IPS-18c (cell line): ENCODE measurements at regions not wholly inside any gene's neighbourhood (a gene's known extent, or its start where the extent isn't known, plus 50 kb on each side); places are given as distances from the start of the nearest gene placed in this dataset.
"Not testable (repeated sequence)": the region's sequence is repeated elsewhere in the genome, so short reads cannot be mapped to it uniquely, and the experiment has no call there.

Experiments used
- H3K4me3 ChIP-seq: 2 replicates; pipeline ENCODE4 v1.7.0; 2013; ENCODE audit warnings: low read depth, mild to moderate bottlenecking, low read length, moderate library complexity; ENCODE audit not compliant: insufficient read depth
- H3K9me3 ChIP-seq: one replicate; pipeline ENCODE4 v1.6.1; 2013; ENCODE audit warnings: mild to moderate bottlenecking, low read length, moderate library complexity; ENCODE audit not compliant: control insufficient read depth, insufficient read depth

- Histone ChIP-seq H3K4me3 (no peak overlapping the region), H3K9me3 (no peaks in the 10 kb centered on the region)
These were observed 857.8 kb downstream of the SLC6A15 start for GRCh38 chr12:84054811-84055210.

- Histone ChIP-seq H3K9me3 (no peaks in the 10 kb centered on the region), H3K4me3 (no peak overlapping the region)
These were observed 864.7 kb downstream of the SLC6A15 start for GRCh38 chr12:84047881-84048280.

- H3K4me3 ChIP-seq = no peak overlapping the region
- peaks cover 2% of the 10 kb centered on the region for H3K9me3 ChIP-seq
These were observed 865.7 kb downstream of the SLC6A15 start for GRCh38 chr12:84046859-84047258.

GRCh38 chr12:84043355-84043754 is 869.2 kb downstream of the SLC6A15 start:
- peaks cover 2% of the 10 kb centered on the region for H3K9me3 ChIP-seq
- no peak overlapping the region for H3K4me3 ChIP-seq

- H3K9me3 ChIP-seq = peaks cover 2% of the 10 kb centered on the region
- no peak overlapping the region for H3K4me3 ChIP-seq
These were observed 874.4 kb downstream of the SLC6A15 start for GRCh38 chr12:84038242-84038641.

- H3K9me3 ChIP-seq = peaks cover 4% of the 10 kb centered on the region
- H3K4me3 ChIP-seq = no peak overlapping the region
These were observed 875.7 kb downstream of the SLC6A15 start for GRCh38 chr12:84036912-84037311.

GRCh38 chr12:84035766-84036165 is 876.8 kb downstream of the SLC6A15 start:
- Histone ChIP-seq H3K9me3 (peaks cover 4% of the 10 kb centered on the region), H3K4me3 (no peak overlapping the region)

GRCh38 chr12:84034871-84035270 is 877.7 kb downstream of the SLC6A15 start:
- no peak overlapping the region for H3K4me3 ChIP-seq
- H3K9me3 ChIP-seq = peaks cover 4% of the 10 kb centered on the region

GRCh38 chr12:84033162-84033561 is 879.4 kb downstream of the SLC6A15 start:
- H3K4me3 ChIP-seq = no peak overlapping the region
- peaks cover 4% of the 10 kb centered on the region for H3K9me3 ChIP-seq

GRCh38 chr12:84018556-84019179 is 893.9 kb downstream of the SLC6A15 start:
- H3K4me3 ChIP-seq, H3K9me3 ChIP-seq: not testable (repeated sequence)

- no peaks in the 10 kb centered on the region for H3K9me3 ChIP-seq
These were observed 895.6 kb downstream of the SLC6A15 start for GRCh38 chr12:84016956-84017355.

GRCh38 chr12:83997423-83997822 is 915.2 kb downstream of the SLC6A15 start:
- H3K9me3 ChIP-seq = no peaks in the 10 kb centered on the region
- no peak overlapping the region for H3K4me3 ChIP-seq

More at GRCh38 chr12:84016956-84017355, 895.6 kb downstream of the SLC6A15 start:
- no peak overlapping the region for H3K4me3 ChIP-seq

GRCh38 chr12:83996671-83997070 is 915.9 kb downstream of the SLC6A15 start:
- H3K4me3 ChIP-seq = no peak overlapping the region
- H3K9me3 ChIP-seq = no peaks in the 10 kb centered on the region

GRCh38 chr12:83985084-83985483 is 927.5 kb downstream of the SLC6A15 start:
- Histone ChIP-seq H3K4me3 (no peak overlapping the region), H3K9me3 (no peaks in the 10 kb centered on the region)

- H3K4me3 ChIP-seq = no peak overlapping the region
- no peaks in the 10 kb centered on the region for H3K9me3 ChIP-seq
These were observed 932.2 kb downstream of the SLC6A15 start for GRCh38 chr12:83980398-83980797.

GRCh38 chr12:83979785-83980184 is 932.8 kb downstream of the SLC6A15 start:
- H3K4me3 ChIP-seq = no peak overlapping the region
- no peaks in the 10 kb centered on the region for H3K9me3 ChIP-seq

- H3K4me3 ChIP-seq = no peak overlapping the region
- no peaks in the 10 kb centered on the region for H3K9me3 ChIP-seq
These were observed 940.8 kb downstream of the SLC6A15 start for GRCh38 chr12:83971781-83972180.

GRCh38 chr12:83960767-83961166 is 951.8 kb downstream of the SLC6A15 start:
- Histone ChIP-seq H3K9me3 (no peaks in the 10 kb centered on the region), H3K4me3 (no peak overlapping the region)

GRCh38 chr12:83958997-83959396 is 953.6 kb downstream of the SLC6A15 start:
- no peaks in the 10 kb centered on the region for H3K9me3 ChIP-seq

More at GRCh38 chr12:83958997-83959396, 953.6 kb downstream of the SLC6A15 start:
- no peak overlapping the region for H3K4me3 ChIP-seq
